IPS-18a (cell line): ENCODE measurements at regions not wholly inside any gene's neighbourhood (a gene's known extent, or its start where the extent isn't known, plus 50 kb on each side); places are given as distances from the start of the nearest gene placed in this dataset.

Source experiments
- H3K27ac ChIP-seq: one replicate; pipeline ENCODE4 v1.5.1; 2013; ENCODE audit warnings: low read length
- H3K27me3 ChIP-seq: one replicate; pipeline ENCODE4 v1.6.1; 2013; ENCODE audit warnings: mild to moderate bottlenecking, low read length; ENCODE audit not compliant: control insufficient read depth, insufficient read depth
- H3K36me3 ChIP-seq: one replicate; pipeline ENCODE4 v1.6.1; 2013; ENCODE audit warnings: low read depth, low read length; ENCODE audit not compliant: control insufficient read depth
- H3K4me1 ChIP-seq: one replicate; pipeline ENCODE4 v1.6.1; 2013; ENCODE audit warnings: low read depth, low read length; ENCODE audit not compliant: control insufficient read depth
- H3K4me3 ChIP-seq: one replicate; pipeline ENCODE4 v1.5.1; 2013; ENCODE audit warnings: low read length
- H3K9ac ChIP-seq: one replicate; pipeline ENCODE4 v1.6.1; 2013; ENCODE audit warnings: mild to moderate bottlenecking, low read length, moderate library complexity
- H3K9me3 ChIP-seq: one replicate; pipeline ENCODE4 v1.6.1; 2013; ENCODE audit warnings: low read depth, low read length; ENCODE audit not compliant: control insufficient read depth

- no peak overlapping the region for H3K4me3 ChIP-seq
- no peaks in the 10 kb centered on the region for H3K27me3 ChIP-seq
- H3K27ac ChIP-seq = no peak overlapping the region
- no peaks in the 10 kb centered on the region for H3K9me3 ChIP-seq
- H3K36me3 ChIP-seq = no peaks in the 10 kb centered on the region
- peaks cover 5% of the 10 kb centered on the region for H3K4me1 ChIP-seq
- no peak overlapping the region for H3K9ac ChIP-seq
These were observed 312.2 kb upstream of the ATP2B1 start for GRCh38 chr12:90020881-90021280.

- Histone ChIP-seq H3K9me3 (no peaks in the 10 kb centered on the region), H3K4me1 (peaks cover 5% of the 10 kb centered on the region), H3K27me3 (no peaks in the 10 kb centered on the region), H3K9ac (no peak overlapping the region), H3K4me3 (no peak overlapping the region), H3K27ac (no peak overlapping the region), H3K36me3 (no peaks in the 10 kb centered on the region)
These were observed 311.8 kb upstream of the ATP2B1 start for GRCh38 chr12:90020436-90020835.

- H3K27ac ChIP-seq = no peak overlapping the region
- no peak overlapping the region for H3K4me3 ChIP-seq
- no peaks in the 10 kb centered on the region for H3K27me3 ChIP-seq
- peaks cover 5% of the 10 kb centered on the region for H3K4me1 ChIP-seq
- H3K9ac ChIP-seq = no peak overlapping the region
- no peaks in the 10 kb centered on the region for H3K36me3 ChIP-seq
- H3K9me3 ChIP-seq = no peaks in the 10 kb centered on the region
These were observed 311.4 kb upstream of the ATP2B1 start for GRCh38 chr12:90020014-90020413.

DNA sequence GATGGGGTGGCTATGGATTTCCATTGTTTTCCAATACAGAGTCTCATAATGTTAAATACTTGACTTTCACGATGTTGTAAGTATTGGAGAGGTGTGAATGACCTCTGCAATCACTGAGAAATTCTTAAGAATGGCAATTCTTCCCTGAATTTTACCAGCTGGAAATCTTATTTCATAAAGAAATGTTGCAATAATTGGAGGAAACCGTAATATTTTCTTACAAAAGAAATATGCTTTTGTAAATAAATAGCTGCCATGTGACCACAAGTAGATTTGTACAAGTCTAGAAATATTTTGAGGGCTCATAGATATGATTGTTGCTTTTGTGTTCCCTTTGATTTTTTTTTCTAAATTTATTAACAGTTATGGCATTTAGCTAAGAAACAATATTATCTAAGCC, 308.7 kb upstream of the ATP2B1 start:
- H3K27ac ChIP-seq = no peak overlapping the region
- no peaks in the 10 kb centered on the region for H3K36me3 ChIP-seq
- no peaks in the 10 kb centered on the region for H3K9me3 ChIP-seq
- no peak overlapping the region for H3K9ac ChIP-seq
- peaks cover 5% of the 10 kb centered on the region for H3K4me1 ChIP-seq
- H3K27me3 ChIP-seq = no peaks in the 10 kb centered on the region
- no peak overlapping the region for H3K4me3 ChIP-seq

DNA sequence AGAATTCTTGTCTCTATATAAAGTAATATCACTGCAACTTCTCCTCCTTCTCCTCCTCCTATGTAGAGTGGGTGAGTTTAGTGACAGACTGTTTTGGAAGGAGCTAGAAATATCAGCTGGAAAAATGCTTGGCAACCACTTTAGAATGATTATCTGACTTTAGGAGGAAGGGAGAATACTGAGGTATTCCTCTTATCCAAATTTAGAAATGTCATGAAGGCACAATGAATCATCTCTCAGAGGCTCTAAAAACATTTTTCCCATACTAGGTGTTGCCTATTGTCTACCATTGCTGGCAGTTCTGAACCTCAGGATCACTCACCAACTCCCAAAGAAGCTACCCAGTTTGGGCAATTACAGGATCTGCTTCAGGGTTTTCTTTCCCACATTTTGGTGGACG, 306.6 kb upstream of the ATP2B1 start:
- Histone ChIP-seq H3K9ac (no peak overlapping the region), H3K27ac (no peak overlapping the region), H3K36me3 (no peaks in the 10 kb centered on the region), H3K27me3 (no peaks in the 10 kb centered on the region), H3K4me1 (no peaks in the 10 kb centered on the region), H3K9me3 (no peaks in the 10 kb centered on the region), H3K4me3 (no peak overlapping the region)

DNA sequence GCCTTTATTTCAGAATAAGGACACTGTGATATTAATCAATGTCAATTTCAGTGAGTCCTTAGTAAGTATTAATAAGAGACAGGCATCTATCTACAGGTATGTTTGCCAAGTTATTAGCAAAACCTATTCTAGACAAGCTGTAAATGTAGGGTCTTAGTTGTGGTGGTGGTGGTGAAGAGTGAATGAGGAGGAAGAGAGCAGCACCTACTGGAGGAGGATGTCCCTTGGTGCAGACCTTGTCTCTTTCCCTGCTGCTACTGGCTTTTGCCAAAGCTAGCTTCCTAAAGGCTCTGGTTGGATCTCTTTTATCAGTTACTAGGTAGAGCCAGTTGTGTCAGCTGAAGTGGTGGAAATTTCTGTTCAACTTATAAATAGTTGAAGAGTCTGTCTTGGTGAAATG, 304.8 kb upstream of the ATP2B1 start:
- Histone ChIP-seq H3K27ac (no peak overlapping the region), H3K9me3 (no peaks in the 10 kb centered on the region)

DNA sequence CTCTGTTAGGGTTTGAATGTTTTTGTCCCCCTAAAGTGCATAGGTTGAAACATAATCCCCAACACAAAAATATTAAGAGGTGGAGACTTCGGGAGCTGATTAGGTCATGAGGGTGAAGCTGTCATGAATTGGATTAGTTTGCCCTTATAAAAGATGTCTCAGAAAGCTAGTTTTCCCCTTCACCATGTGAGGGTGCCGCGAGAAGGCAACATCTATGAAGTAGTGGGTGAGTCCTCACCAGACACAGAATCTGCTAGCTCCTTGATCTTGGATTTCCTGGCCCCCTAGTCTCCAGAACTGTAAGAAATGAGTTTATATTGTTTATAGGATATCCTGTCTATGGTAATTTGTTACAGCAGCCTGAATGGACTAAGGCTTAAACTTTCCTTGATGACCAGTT, 301.5 kb upstream of the ATP2B1 start:
- no peaks in the 10 kb centered on the region for H3K4me1 ChIP-seq
- H3K27ac ChIP-seq = no peak overlapping the region
- no peak overlapping the region for H3K4me3 ChIP-seq
- H3K36me3 ChIP-seq = no peaks in the 10 kb centered on the region
- H3K9me3 ChIP-seq = no peaks in the 10 kb centered on the region
- H3K27me3 ChIP-seq = no peaks in the 10 kb centered on the region
- no peak overlapping the region for H3K9ac ChIP-seq

More for the DNA sequence above, 304.8 kb upstream of the ATP2B1 start:
- H3K9ac ChIP-seq = no peak overlapping the region
- no peaks in the 10 kb centered on the region for H3K36me3 ChIP-seq
- H3K27me3 ChIP-seq = no peaks in the 10 kb centered on the region
- H3K4me3 ChIP-seq = no peak overlapping the region
- no peaks in the 10 kb centered on the region for H3K4me1 ChIP-seq

DNA sequence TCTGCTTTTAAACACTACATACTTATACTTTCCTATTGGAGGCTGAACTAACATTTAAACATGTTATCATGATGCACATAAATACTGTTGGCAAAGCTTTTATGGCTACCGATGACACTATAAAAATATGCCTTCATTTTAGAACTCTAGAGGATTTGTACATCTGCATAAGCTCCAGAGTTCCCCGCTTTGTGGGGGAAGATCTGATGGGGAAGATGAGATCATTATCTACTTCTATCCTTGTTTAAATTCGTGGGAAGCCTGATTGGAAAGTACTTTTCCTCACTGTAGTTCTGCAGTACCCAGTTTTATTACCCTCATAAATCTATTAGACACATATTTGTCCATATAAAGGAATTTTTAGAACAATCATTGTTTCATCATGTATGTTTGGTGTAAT, 299.6 kb upstream of the ATP2B1 start:
- H3K27me3 ChIP-seq = no peaks in the 10 kb centered on the region
- peaks cover 14% of the 10 kb centered on the region for H3K4me1 ChIP-seq
- no peaks in the 10 kb centered on the region for H3K36me3 ChIP-seq
- H3K4me3 ChIP-seq = no peak overlapping the region
- H3K9ac ChIP-seq = no peak overlapping the region
- no peak overlapping the region for H3K27ac ChIP-seq
- no peaks in the 10 kb centered on the region for H3K9me3 ChIP-seq

- H3K36me3 ChIP-seq = no peaks in the 10 kb centered on the region
- no peak overlapping the region for H3K4me3 ChIP-seq
- no peaks in the 10 kb centered on the region for H3K9me3 ChIP-seq
- H3K4me1 ChIP-seq = peaks cover 14% of the 10 kb centered on the region
- H3K9ac ChIP-seq = no peak overlapping the region
- H3K27ac ChIP-seq = no peak overlapping the region
- no peaks in the 10 kb centered on the region for H3K27me3 ChIP-seq
These were observed 295.9 kb upstream of the ATP2B1 start for GRCh38 chr12:90004319-90005074.

DNA sequence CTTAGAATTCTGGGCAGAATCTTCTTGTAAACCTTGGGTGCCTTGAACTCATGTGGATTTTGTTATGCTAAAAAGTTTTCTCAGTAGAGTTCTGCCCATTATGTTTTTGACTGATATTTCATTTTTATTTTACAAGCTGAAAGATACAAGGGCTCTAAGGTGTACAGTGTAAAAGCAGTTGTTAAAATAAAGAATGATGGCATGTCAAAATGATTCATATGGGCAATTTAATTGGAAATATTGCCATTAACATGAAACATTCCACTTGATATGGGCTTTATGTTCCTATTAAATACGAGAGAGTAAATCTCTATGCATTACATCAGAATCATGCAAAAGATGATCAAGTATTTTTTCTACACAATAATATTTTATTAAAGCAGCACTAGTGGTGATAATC, 295.1 kb upstream of the ATP2B1 start:
- Histone ChIP-seq H3K27ac (no peak overlapping the region), H3K27me3 (no peaks in the 10 kb centered on the region), H3K4me1 (peaks cover 14% of the 10 kb centered on the region), H3K36me3 (no peaks in the 10 kb centered on the region), H3K4me3 (no peak overlapping the region), H3K9me3 (no peaks in the 10 kb centered on the region), H3K9ac (no peak overlapping the region)

- Histone ChIP-seq H3K27me3 (no peaks in the 10 kb centered on the region), H3K27ac (no peak overlapping the region), H3K9ac (no peak overlapping the region), H3K9me3 (no peaks in the 10 kb centered on the region), H3K4me3 (no peak overlapping the region), H3K4me1 (peaks cover 14% of the 10 kb centered on the region), H3K36me3 (no peaks in the 10 kb centered on the region)
These were observed 292.1 kb upstream of the ATP2B1 start for GRCh38 chr12:90000721-90001120.

DNA sequence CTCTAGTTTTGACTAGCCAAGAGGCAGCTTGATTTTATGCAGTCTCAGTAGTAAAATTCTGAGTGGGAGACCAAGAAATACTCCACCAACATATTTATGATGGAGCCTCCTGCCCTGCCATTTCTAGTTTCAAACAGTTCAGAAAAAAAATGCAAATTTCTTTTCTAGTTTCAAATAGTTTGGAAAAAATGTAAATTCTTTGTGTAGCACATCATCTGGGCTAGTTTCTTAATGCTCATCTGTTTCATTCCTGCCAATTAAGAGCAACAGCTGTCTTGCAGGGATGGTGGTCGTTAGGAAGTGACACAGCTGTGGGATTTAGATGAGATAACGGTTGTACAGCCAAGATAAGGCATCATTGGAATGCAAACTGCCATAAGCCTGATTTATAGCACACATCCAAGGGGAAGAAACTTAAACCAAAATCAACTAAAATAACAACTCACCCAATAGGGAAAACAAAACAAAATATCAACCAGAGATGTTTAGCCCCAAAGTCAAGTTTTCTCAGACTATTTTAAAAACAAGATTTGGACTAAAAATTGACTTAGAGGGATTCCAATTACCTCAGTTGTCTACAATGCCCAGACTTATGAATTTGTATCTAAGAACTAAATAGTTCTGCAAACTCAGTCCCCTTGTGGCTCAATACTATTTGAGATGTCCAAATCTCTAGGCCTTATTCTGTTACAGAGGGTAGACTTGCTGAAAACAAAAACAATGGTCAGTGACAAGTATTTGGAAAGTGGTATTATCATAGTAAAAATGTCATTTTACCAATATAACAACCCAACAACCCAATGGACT, 291.3 kb upstream of the ATP2B1 start:
- peaks cover 14% of the 10 kb centered on the region for H3K4me1 ChIP-seq
- H3K4me3 ChIP-seq = no peak overlapping the region
- no peaks in the 10 kb centered on the region for H3K9me3 ChIP-seq
- no peak overlapping the region for H3K9ac ChIP-seq
- no peaks in the 10 kb centered on the region for H3K27me3 ChIP-seq
- no peaks in the 10 kb centered on the region for H3K36me3 ChIP-seq
- H3K27ac ChIP-seq = no peak overlapping the region
